Fibroblast of skin of right biceps (primary cell): ENCODE measurements at regions not wholly inside any gene's neighbourhood (a gene's known extent, or its start where the extent isn't known, plus 50 kb on each side); places are given as distances from the start of the nearest gene placed in this dataset.

Experiments
- DNase-seq: peaks from one replicate; pipeline ENCODE4 v3.0.0-alpha.2; 2013

GRCh38 chr9:14961372-14962068 is 51.3 kb upstream of the FREM1 start:
- DNase-seq = no peak

GRCh38 chr9:14960881-14961280 is 50.7 kb upstream of the FREM1 start:
- DNase-seq = no peak
